GM23338 (cell line): ENCODE measurements at regions not wholly inside any gene's neighbourhood (a gene's known extent, or its start where the extent isn't known, plus 50 kb on each side); places are given as distances from the start of the nearest gene placed in this dataset.

Source experiments
- ATAC-seq: fragments of 200-7000 bp; cut with Tn5 transposase; 3 replicates; pipeline ENCODE4 v1.9.1; 2020
- DNase-seq: peaks from one replicate; pipeline ENCODE4 v3.0.0-alpha.2; 2015; ENCODE audit warnings: low spot score
- H2AFZ ChIP-seq: fragments of 200-600 bp; sonication (generic); 2 replicates; pipeline ENCODE4 v1.8.0; 2016; ENCODE audit warnings: antibody characterized with exemption, mild to moderate bottlenecking, moderate library complexity
- H3F3A ChIP-seq: fragments of 200-600 bp; sonication (generic); replicated peaks from 2 replicates; pipeline ENCODE4 v1.8.0; 2017; ENCODE audit warnings: antibody characterized with exemption, mixed run types, low read depth
- H3K27ac ChIP-seq: fragments of 200-600 bp; sonication (generic); 2 replicates; pipeline ENCODE4 v1.6.1; 2016; ENCODE audit warnings: low read depth
- H3K27me3 ChIP-seq: fragments of 200-600 bp; sonication (generic); 2 replicates; pipeline ENCODE4 v1.8.0; 2016; ENCODE audit warnings: mild to moderate bottlenecking, mixed run types, moderate library complexity; ENCODE audit not compliant: insufficient read depth
- H3K36me3 ChIP-seq: fragments of 200-600 bp; sonication (generic); 2 replicates; pipeline ENCODE4 v1.8.0; 2016; ENCODE audit warnings: mild to moderate bottlenecking; ENCODE audit not compliant: insufficient read depth
- H3K4me1 ChIP-seq: fragments of 200-600 bp; sonication (generic); 2 replicates; pipeline ENCODE4 v1.8.0; 2016; ENCODE audit warnings: mild to moderate bottlenecking, moderate library complexity; ENCODE audit not compliant: insufficient read depth
- H3K4me2 ChIP-seq: fragments of 200-600 bp; sonication (generic); 2 replicates; pipeline ENCODE4 v1.7.1; 2017; ENCODE audit warnings: mixed run types
- H3K4me3 ChIP-seq: fragments of 200-600 bp; sonication (generic); 2 replicates; pipeline ENCODE4 v1.6.1; 2016; ENCODE audit warnings: mixed run types
- H3K79me2 ChIP-seq: fragments of 200-600 bp; sonication (generic); replicated peaks from 2 replicates; pipeline ENCODE4 v1.8.0; 2017; ENCODE audit warnings: mild to moderate bottlenecking; ENCODE audit not compliant: insufficient read depth
- H3K9me2 ChIP-seq: fragments of 200-600 bp; sonication (generic); 2 replicates; pipeline ENCODE4 v1.8.0; 2017; ENCODE audit not compliant: insufficient read depth
- H4K20me1 ChIP-seq: fragments of 200-600 bp; sonication (generic); replicated peaks from 2 replicates; pipeline ENCODE4 v1.8.0; 2017; ENCODE audit warnings: mild to moderate bottlenecking; ENCODE audit not compliant: insufficient read depth
- H3K27ac Mint-ChIP-seq: 2 replicates; pipeline ENCODE4 v1.8.0; 2020; ENCODE audit warnings: inconsistent platforms, mild to moderate bottlenecking, moderate library complexity, mixed read lengths
- H3K27me3 Mint-ChIP-seq: 3 replicates; pipeline ENCODE4 v1.8.0; 2022; ENCODE audit warnings: low read depth, mild to moderate bottlenecking, moderate library complexity, mixed read lengths, inconsistent platforms; ENCODE audit not compliant: insufficient read depth, poor library complexity
- H3K36me3 Mint-ChIP-seq: 3 replicates; pipeline ENCODE4 v1.8.0; 2021; ENCODE audit warnings: low read depth, mild to moderate bottlenecking, inconsistent platforms, moderate library complexity, mixed read lengths
- H3K4me1 Mint-ChIP-seq: 3 replicates; pipeline ENCODE4 v1.8.0; 2020; ENCODE audit warnings: mild to moderate bottlenecking, inconsistent platforms, mixed read lengths
- H3K4me3 Mint-ChIP-seq: 3 replicates; pipeline ENCODE4 v1.8.0; 2021; ENCODE audit warnings: moderate library complexity, mild to moderate bottlenecking, inconsistent platforms, mixed read lengths
- H3K9me3 Mint-ChIP-seq: 3 replicates; pipeline ENCODE4 v1.8.0; 2020; ENCODE audit warnings: moderate library complexity, mild to moderate bottlenecking, inconsistent platforms, mixed read lengths
- CREB1 ChIP-seq: fragments of 250-450 bp; sonication (Bioruptor Pico); IDR thresholded peaks from 2 replicates; pipeline ENCODE4 v1.5.0; 2020; ENCODE audit warnings: low read depth, mild to moderate bottlenecking, moderate library complexity
- EZH2 ChIP-seq: fragments of 200-600 bp; sonication (generic); IDR thresholded peaks from one replicate; pipeline ENCODE4 v1.8.0; 2017; ENCODE audit warnings: antibody characterized with exemption, mild to moderate bottlenecking, low read depth; ENCODE audit not compliant: unreplicated experiment
- EZH2phosphoT487 ChIP-seq: fragments of 200-600 bp; sonication (generic); IDR thresholded peaks from one replicate; pipeline ENCODE4 v1.8.1; 2018; ENCODE audit warnings: antibody characterized with exemption; ENCODE audit not compliant: unreplicated experiment
- JUNB ChIP-seq: IDR thresholded peaks from one replicate; pipeline ENCODE4 v1.6.1; 2016; ENCODE audit warnings: antibody characterized with exemption; ENCODE audit not compliant: unreplicated experiment
- NANOG ChIP-seq: IDR thresholded peaks from 2 replicates; pipeline ENCODE4 v1.6.1; 2016; ENCODE audit warnings: antibody characterized with exemption, borderline replicate concordance
- POLR2AphosphoS5 ChIP-seq: IDR thresholded peaks from 2 replicates; pipeline ENCODE4 v1.6.1; 2016; ENCODE audit warnings: antibody characterized with exemption, low read depth
- STAT1 ChIP-seq: IDR thresholded peaks from one replicate; pipeline ENCODE4 v1.6.1; 2016; ENCODE audit warnings: antibody characterized with exemption; ENCODE audit not compliant: unreplicated experiment
- ZNF331 ChIP-seq: fragments of 250-450 bp; sonication (Bioruptor Pico); IDR thresholded peaks from 2 replicates; pipeline ENCODE4 v1.5.0; 2020; ENCODE audit warnings: low read depth, mild to moderate bottlenecking, moderate library complexity
- TF ChIP-seq, protein P1 (sequence below), 2 experiments: fragments of 200-600 bp in 1 of 2; sonication (generic) in 1 of 2; conservative IDR thresholded peaks; 2 replicates each; pipeline versions ENCODE4 v1.5.1 to v1.6.1; 2016 to 2017; ENCODE audit warnings: antibody characterized with exemption in 2 of 2, low read depth in 2 of 2, mild to moderate bottlenecking in 2 of 2, moderate library complexity in 1 of 2
- TF ChIP-seq, protein P2 (sequence below): IDR thresholded peaks from one replicate; pipeline ENCODE4 v1.6.1; 2018; ENCODE audit warnings: antibody characterized with exemption; ENCODE audit not compliant: unreplicated experiment

DNA sequence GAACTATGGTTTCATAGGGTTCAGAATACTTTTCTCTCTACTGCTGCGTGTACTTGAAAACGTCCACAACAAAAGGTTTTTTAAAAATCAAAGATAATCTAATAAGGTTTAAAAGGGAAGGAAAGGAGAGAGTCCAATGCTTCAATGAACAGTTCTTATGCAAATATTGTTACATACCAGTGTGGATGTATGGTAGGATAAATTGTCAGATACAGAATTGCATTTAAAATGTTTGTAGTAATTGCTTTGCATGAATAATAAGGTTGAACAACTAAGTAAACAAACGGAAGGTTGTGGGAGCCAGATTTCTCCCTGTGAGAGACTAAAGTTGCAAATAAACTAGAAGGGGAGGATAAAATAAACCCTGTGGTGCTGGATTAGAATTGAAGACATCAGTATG, 53.8 kb upstream of the RBBP8 start (continued):
- TF ChIP-seq, protein P1, sequence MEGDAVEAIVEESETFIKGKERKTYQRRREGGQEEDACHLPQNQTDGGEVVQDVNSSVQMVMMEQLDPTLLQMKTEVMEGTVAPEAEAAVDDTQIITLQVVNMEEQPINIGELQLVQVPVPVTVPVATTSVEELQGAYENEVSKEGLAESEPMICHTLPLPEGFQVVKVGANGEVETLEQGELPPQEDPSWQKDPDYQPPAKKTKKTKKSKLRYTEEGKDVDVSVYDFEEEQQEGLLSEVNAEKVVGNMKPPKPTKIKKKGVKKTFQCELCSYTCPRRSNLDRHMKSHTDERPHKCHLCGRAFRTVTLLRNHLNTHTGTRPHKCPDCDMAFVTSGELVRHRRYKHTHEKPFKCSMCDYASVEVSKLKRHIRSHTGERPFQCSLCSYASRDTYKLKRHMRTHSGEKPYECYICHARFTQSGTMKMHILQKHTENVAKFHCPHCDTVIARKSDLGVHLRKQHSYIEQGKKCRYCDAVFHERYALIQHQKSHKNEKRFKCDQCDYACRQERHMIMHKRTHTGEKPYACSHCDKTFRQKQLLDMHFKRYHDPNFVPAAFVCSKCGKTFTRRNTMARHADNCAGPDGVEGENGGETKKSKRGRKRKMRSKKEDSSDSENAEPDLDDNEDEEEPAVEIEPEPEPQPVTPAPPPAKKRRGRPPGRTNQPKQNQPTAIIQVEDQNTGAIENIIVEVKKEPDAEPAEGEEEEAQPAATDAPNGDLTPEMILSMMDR (conservative IDR thresholded peaks at IDR 0.05; ENCODE audit: low read depth in 2 of 2) = no peak
- no peak for TF ChIP-seq EZH2phosphoT487

DNA sequence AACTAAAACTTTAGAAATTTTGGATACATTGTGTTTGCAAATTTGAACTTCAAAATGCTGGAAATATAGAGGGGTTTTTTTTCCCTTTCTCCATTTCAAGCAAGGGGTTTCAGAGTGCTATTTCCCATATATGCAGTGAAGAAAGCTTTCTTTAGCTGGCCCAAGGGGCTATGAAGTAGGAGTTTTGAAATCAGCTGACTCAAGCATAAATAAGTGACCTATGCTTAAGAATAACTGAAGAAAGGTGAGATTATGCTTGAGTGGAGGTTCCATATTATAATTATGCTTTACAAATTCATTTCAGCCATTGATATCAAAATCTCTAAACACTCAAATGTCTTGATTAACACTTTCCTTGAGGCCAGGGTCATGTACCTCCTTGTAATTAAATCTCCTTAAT, 51.0 kb upstream of the RBBP8 start:
- Histone ChIP-seq H3K4me3 (no peak overlapping the region), H3K27ac (no peak overlapping the region), H4K20me1 (no peaks in the 10 kb centered on the region), H3K27me3 (no peaks in the 10 kb centered on the region), H2AFZ (no peak overlapping the region), H3K79me2 (no peaks in the 10 kb centered on the region), H3F3A (no peaks in the 10 kb centered on the region), H3K4me1 (peaks cover 5% of the 10 kb centered on the region; the same call in 1 of the 2 replicates), H3K9me2 (no peaks in the 10 kb centered on the region), H3K4me2 (no peak overlapping the region), H3K36me3 (peaks cover 5% of the 10 kb centered on the region; the same call in 1 of the 2 replicates)
- Mint-ChIP-seq H3K9me3 (peaks cover 28% of the 10 kb centered on the region), H3K27ac (no peak overlapping the region), H3K27me3 (peaks cover 3% of the 10 kb centered on the region), H3K4me3 (no peak overlapping the region), H3K36me3 (peaks cover 21% of the 10 kb centered on the region), H3K4me1 (peaks cover 20% of the 10 kb centered on the region)
- no peak for DNase-seq
- TF ChIP-seq, protein P2, sequence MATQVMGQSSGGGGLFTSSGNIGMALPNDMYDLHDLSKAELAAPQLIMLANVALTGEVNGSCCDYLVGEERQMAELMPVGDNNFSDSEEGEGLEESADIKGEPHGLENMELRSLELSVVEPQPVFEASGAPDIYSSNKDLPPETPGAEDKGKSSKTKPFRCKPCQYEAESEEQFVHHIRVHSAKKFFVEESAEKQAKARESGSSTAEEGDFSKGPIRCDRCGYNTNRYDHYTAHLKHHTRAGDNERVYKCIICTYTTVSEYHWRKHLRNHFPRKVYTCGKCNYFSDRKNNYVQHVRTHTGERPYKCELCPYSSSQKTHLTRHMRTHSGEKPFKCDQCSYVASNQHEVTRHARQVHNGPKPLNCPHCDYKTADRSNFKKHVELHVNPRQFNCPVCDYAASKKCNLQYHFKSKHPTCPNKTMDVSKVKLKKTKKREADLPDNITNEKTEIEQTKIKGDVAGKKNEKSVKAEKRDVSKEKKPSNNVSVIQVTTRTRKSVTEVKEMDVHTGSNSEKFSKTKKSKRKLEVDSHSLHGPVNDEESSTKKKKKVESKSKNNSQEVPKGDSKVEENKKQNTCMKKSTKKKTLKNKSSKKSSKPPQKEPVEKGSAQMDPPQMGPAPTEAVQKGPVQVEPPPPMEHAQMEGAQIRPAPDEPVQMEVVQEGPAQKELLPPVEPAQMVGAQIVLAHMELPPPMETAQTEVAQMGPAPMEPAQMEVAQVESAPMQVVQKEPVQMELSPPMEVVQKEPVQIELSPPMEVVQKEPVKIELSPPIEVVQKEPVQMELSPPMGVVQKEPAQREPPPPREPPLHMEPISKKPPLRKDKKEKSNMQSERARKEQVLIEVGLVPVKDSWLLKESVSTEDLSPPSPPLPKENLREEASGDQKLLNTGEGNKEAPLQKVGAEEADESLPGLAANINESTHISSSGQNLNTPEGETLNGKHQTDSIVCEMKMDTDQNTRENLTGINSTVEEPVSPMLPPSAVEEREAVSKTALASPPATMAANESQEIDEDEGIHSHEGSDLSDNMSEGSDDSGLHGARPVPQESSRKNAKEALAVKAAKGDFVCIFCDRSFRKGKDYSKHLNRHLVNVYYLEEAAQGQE = no peak
- TF ChIP-seq NANOG (no peak), STAT1 (no peak), CREB1 (CRISPR knock-in tag) (no peak), EZH2phosphoT487 (no peak), JUNB (no peak), POLR2AphosphoS5 (no peak), ZNF331 (CRISPR knock-in tag) (no peak), EZH2 (no peak)
- TF ChIP-seq, protein P1 (conservative IDR thresholded peaks at IDR 0.05; ENCODE audit: low read depth in 2 of 2) = no peak
- no peak for ATAC-seq
